ENCODE measurements at regions not wholly inside any gene's neighbourhood (a gene's known extent, or its start where the extent isn't known, plus 50 kb on each side); places are given as distances from the start of the nearest gene placed in this dataset.

DNA sequence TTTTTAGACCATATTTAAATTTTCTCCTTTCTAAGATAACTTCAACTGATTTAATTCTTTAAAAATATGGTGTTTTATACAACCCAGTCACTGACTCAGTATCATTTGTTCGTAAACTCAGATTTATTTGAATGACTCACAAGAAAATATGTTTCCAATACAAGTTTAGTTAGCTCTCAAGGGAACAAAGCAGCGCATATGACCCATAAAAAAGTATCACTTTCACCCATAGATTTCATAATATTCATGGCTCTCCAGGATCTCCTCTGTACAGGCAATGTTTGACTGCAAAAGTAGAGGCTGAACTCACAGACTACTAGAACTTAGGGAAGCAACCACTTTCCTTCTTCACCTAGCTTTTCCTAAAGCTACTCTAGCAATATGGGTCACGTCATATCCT, 405.6 kb upstream of the PCDH9 start:
- TF ChIP-seq CTCF (IDR thresholded peaks at IDR 0.05) (no peak), POLR2A (IDR thresholded peaks at IDR 0.05) (no peak), EP300 (IDR thresholded peaks at IDR 0.05) (no peak)
